Subcutaneous abdominal adipose tissue (tissue), 5 donors: ENCODE measurements at regions not wholly inside any gene's neighbourhood (a gene's known extent, or its start where the extent isn't known, plus 50 kb on each side); places are given as distances from the start of the nearest gene placed in this dataset.

ENCODE experiments used
- H3K27ac ChIP-seq: one replicate; pipeline ENCODE4 v1.7.0; 2013; ENCODE audit warnings: low read depth, mild to moderate bottlenecking, inconsistent platforms, low read length, moderate library complexity
- H3K27me3 ChIP-seq, 5 donors: one replicate each; pipeline ENCODE4 v1.7.0; 2013; ENCODE audit warnings: low read length in 5 of 5, inconsistent platforms in 1 of 5; ENCODE audit not compliant: control insufficient read depth in 5 of 5, insufficient read depth in 4 of 5
- H3K36me3 ChIP-seq, 5 donors: one replicate each; pipeline ENCODE4 v1.7.0; 2013; ENCODE audit warnings: low read length in 5 of 5; ENCODE audit not compliant: control insufficient read depth in 5 of 5, insufficient read depth in 5 of 5
- H3K4me1 ChIP-seq, 5 donors: one replicate each; pipeline ENCODE4 v1.7.0; 2013; ENCODE audit warnings: low read length in 5 of 5, mild to moderate bottlenecking in 3 of 5, moderate library complexity in 1 of 5; ENCODE audit not compliant: control insufficient read depth in 5 of 5, insufficient read depth in 5 of 5
- H3K4me3 ChIP-seq, 5 donors: one replicate each; pipeline ENCODE4 v1.7.0; 2013; ENCODE audit warnings: low read length in 5 of 5, low read depth in 1 of 5
- H3K9ac ChIP-seq, 5 donors: one replicate each; pipeline ENCODE4 v1.7.0; 2013; ENCODE audit warnings: low read length in 5 of 5, mild to moderate bottlenecking in 4 of 5, moderate library complexity in 3 of 5
- H3K9me3 ChIP-seq, 5 donors: one replicate each; pipeline ENCODE4 v1.7.0; 2013; ENCODE audit warnings: low read length in 5 of 5; ENCODE audit not compliant: control insufficient read depth in 5 of 5
- donor health status: healthy.
- donor health status: healthy.
- donor health status: healthy.
- donor health status: healthy.
- donor health status: healthy.

DNA sequence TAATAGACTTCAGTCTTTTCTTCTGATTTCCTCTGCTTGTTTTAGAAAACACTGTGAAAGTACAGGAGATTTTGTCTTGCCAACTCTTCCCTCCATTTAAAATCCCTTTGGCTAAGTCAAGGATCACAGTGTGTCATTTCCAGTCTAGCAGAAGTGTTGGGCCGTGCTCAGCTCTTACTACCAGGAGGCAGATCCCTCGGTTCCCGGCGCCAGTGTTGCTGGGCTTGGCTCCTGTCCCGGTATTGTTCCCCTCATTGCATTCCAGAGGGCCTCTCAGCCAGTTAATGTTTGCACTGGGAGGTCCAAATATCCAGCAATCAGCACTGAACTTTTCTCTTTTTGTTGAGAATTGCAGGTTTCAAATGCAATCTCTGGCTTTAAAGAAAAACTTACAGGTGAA, 612.1 kb upstream of the MGMT start:
- H3K27ac ChIP-seq = no peak overlapping the region
- H3K4me1 ChIP-seq = peaks cover 1 to 61% (median 16%) of the 10 kb centered on the region in 5 donors
- no peak overlapping the region for H3K9ac ChIP-seq
- H3K36me3 ChIP-seq = no peaks in the 10 kb centered on the region
- H3K9me3 ChIP-seq = no peaks in the 10 kb centered on the region
- H3K4me3 ChIP-seq = no peak overlapping the region
- peaks cover 0 to 13% (median 3%) of the 10 kb centered on the region in 5 donors for H3K27me3 ChIP-seq

- H3K9me3 ChIP-seq = no peaks in the 10 kb centered on the region
- H3K4me3 ChIP-seq = no peak overlapping the region
- H3K27me3 ChIP-seq = peaks cover 0 to 10% (median 3%) of the 10 kb centered on the region in 5 donors
- peaks cover 1 to 60% (median 16%) of the 10 kb centered on the region in 5 donors for H3K4me1 ChIP-seq
- no peak overlapping the region for H3K9ac ChIP-seq
- H3K27ac ChIP-seq = no peak overlapping the region
- no peaks in the 10 kb centered on the region for H3K36me3 ChIP-seq
Observed at GRCh38 chr10:128855618-128856428, 611.2 kb upstream of the MGMT start.

DNA sequence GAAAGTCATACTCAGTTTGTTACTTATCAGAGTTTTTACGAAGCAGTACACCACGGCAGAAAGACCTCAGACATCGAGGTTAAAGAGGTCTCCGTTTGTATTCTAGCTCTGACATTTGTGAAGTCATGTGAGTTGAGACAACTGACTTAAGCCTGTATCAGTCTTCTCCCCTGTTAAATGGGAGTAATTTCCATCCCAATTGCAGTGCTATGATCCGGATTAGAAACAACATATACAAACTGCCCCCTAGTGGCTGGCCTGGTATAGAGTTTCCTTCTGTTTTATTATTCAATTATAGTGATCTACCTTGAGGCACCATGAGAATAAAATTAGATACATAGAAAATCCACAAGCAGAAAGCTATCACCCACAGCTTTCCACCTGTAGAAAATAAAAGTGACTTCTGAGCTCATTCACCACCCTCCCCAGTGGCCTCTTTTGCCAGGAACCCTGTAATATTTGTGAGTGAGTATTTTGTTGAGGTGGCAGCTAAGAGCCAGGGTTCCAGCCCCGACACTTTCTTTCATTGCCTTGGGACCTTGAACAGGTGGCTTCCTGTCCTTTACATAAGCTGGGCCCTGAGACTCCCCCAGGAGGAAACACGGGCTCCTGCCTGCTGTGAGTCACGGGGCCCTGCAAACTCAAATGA, 607.2 kb upstream of the MGMT start:
- Histone ChIP-seq H3K4me1 (peaks cover 0 to 24% (median 10%) of the 10 kb centered on the region in 5 donors), H3K4me3 (no peak overlapping the region), H3K27me3 (peaks cover 0 to 5% (median 0%) of the 10 kb centered on the region in 5 donors)

GRCh38 chr10:128860574-128860973, 606.5 kb upstream of the MGMT start:
- Histone ChIP-seq H3K4me1 (peaks cover 0 to 22% (median 7%) of the 10 kb centered on the region in 5 donors), H3K36me3 (no peaks in the 10 kb centered on the region), H3K9me3 (no peaks in the 10 kb centered on the region), H3K9ac (no peak overlapping the region), H3K27me3 (peaks cover 0 to 4% (median 0%) of the 10 kb centered on the region in 5 donors), H3K27ac (no peak overlapping the region), H3K4me3 (no peak overlapping the region)

More for the DNA sequence above, 607.2 kb upstream of the MGMT start:
- Histone ChIP-seq H3K36me3 (no peaks in the 10 kb centered on the region), H3K9me3 (no peaks in the 10 kb centered on the region), H3K27ac (no peak overlapping the region), H3K9ac (no peak overlapping the region)

DNA sequence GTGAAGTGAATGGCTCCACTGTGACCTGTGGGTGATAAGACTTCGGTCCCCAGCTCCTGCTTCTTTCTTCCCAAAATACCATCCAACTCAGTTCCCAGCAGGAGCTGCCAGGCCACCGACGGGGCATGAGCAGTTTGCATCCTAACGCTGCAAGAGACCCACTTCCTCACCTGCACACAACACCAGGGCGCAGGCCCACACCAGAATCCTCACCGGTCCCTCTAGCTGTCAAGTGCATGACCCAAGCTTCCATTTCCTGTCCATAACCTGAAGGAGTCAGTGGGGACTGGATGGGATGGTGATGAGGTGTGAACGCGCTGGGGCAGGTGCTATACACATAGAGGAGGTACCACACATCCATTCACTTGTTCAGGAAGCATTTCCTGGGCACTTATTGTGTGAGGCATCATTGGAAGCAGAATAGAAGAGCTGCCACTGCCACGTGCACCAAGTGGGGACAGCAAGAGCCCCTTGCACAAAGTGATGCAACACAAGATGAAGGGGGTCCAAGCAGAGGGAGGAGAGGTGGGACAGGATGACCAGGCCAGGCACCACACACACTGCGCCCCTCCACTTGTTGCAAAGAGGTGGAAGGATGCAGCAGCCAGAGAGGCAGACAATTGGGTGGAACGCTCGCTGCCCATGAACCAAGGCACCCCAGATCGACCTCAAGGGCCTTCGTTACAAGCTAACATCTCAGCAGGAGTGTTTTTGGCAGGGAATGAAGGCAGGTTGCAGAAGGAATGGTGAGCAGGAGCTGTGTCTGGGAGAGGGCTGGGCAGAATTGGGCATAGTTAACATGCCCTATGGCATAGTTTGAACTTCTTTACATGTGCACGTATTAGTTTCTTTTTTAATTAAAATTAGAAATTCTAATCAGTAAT, 605.8 kb upstream of the MGMT start:
- no peaks in the 10 kb centered on the region for H3K36me3 ChIP-seq
- H3K27me3 ChIP-seq = peaks cover 0 to 2% (median 0%) of the 10 kb centered on the region in 5 donors
- H3K9me3 ChIP-seq = no peaks in the 10 kb centered on the region
- peaks cover 0 to 22% (median under 1%) of the 10 kb centered on the region in 5 donors for H3K4me1 ChIP-seq
- H3K9ac ChIP-seq = no peak overlapping the region
- no peak overlapping the region for H3K27ac ChIP-seq
- no peak overlapping the region for H3K4me3 ChIP-seq

- no peaks in the 10 kb centered on the region for H3K36me3 ChIP-seq
- peaks cover 0 to 2% (median 0%) of the 10 kb centered on the region in 5 donors for H3K27me3 ChIP-seq
- no peak overlapping the region for H3K9ac ChIP-seq
- H3K27ac ChIP-seq = no peak overlapping the region
- no peak overlapping the region for H3K4me3 ChIP-seq
- H3K4me1 ChIP-seq = peaks cover 0 to 17% (median 0%) of the 10 kb centered on the region in 5 donors
- H3K9me3 ChIP-seq = no peaks in the 10 kb centered on the region
Observed at GRCh38 chr10:128863411-128863810, 603.6 kb upstream of the MGMT start.

GRCh38 chr10:128863823-128864405, 603.1 kb upstream of the MGMT start:
- H3K27me3 ChIP-seq = peaks cover 0 to 2% (median 0%) of the 10 kb centered on the region in 5 donors
- H3K4me3 ChIP-seq = no peak overlapping the region
- H3K9me3 ChIP-seq = no peaks in the 10 kb centered on the region
- H3K9ac ChIP-seq = no peak overlapping the region
- no peaks in the 10 kb centered on the region for H3K36me3 ChIP-seq
- peaks cover 0 to 17% (median 4%) of the 10 kb centered on the region in 5 donors for H3K4me1 ChIP-seq
- no peak overlapping the region for H3K27ac ChIP-seq

DNA sequence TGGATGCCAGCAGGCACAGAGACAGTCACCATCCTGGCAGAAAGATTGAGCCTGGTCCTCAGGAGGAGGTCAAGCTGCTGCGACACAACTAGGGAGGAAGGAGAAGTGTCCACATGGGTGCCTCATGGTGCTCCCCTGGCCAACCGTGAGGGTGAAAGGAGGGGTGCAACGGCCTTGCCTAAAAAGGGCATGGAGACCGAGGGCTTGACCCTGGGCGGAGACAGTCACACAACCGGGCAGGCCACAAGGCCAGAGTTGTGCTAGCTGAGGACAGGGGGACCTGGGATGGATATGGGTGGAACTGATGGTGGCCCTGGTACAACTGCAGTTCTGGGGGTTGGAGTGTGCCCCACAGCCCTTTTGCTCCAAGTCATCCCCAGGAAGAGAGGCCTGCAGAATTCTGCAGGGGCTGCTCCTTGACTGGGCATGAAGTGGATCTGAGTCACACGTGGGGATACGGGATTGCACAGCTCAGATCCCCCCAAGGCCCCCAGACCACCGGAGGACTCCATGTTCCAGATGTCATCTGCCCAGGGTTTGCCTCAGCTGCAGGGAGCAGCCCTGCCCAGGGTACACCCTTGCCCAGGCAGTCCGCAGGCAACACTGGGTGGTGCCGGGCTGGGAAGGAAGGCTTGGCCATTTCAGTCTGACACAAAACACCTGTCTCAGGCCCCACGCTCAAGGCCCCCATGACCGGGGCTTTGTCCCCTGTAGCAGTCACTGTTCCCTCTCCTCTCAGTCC, 602.3 kb upstream of the MGMT start:
- no peak overlapping the region for H3K4me3 ChIP-seq
- no peak overlapping the region for H3K27ac ChIP-seq

More for the DNA sequence above, 602.3 kb upstream of the MGMT start:
- no peaks in the 10 kb centered on the region for H3K36me3 ChIP-seq
- no peak overlapping the region for H3K9ac ChIP-seq
- H3K27me3 ChIP-seq = peaks cover 0 to 2% (median 0%) of the 10 kb centered on the region in 5 donors
- no peaks in the 10 kb centered on the region for H3K9me3 ChIP-seq
- peaks cover 0 to 19% (median 5%) of the 10 kb centered on the region in 5 donors for H3K4me1 ChIP-seq
